ENCODE measurements at regions not wholly inside any gene's neighbourhood (a gene's known extent, or its start where the extent isn't known, plus 50 kb on each side); places are given as distances from the start of the nearest gene placed in this dataset.
"Not testable (repeated sequence)": the region's sequence is repeated elsewhere in the genome, so short reads cannot be mapped to it uniquely, and the experiment has no call there.

- Histone ChIP-seq H3K27me3 (ENCODE audit: control insufficient read depth, insufficient read depth, low read length) (no peaks in the 10 kb centered on the region), H3K27ac (ENCODE audit: low read length) (no peak overlapping the region), H3K4me3 (ENCODE audit: low read length) (no peak overlapping the region), H3K4me1 (ENCODE audit: control insufficient read depth, insufficient read depth, low read length) (no peaks in the 10 kb centered on the region), H3K9me3 (ENCODE audit: control insufficient read depth, insufficient read depth, low read length) (no peaks in the 10 kb centered on the region), H3K36me3 (ENCODE audit: control insufficient read depth, insufficient read depth, low read length) (no peaks in the 10 kb centered on the region)
- no peaks in the 10 kb centered on the region for H3K9me3 Mint-ChIP-seq
- intact Hi-C loops (cut with micrococcal nuclease), result no loop called here
- DNase-seq, result no peak
- H3K27ac Mint-ChIP-seq, result no peak overlapping the region
- WGBS (ENCODE audit: insufficient coverage), result 85% methylated on average over 5 of the region's 5 CpGs
- no peaks in the 10 kb centered on the region for H3K36me3 Mint-ChIP-seq
- TF ChIP-seq CTCF (IDR thresholded peaks at IDR 0.05), result no peak
- peaks cover 20 to 26% of the 10 kb centered on the region in 2 donors for H3K27me3 Mint-ChIP-seq (ENCODE audit: low read depth in 2 of 2)
- H3K4me3 Mint-ChIP-seq, result no peak overlapping the region
- ATAC-seq, result no peak
- H3K4me1 Mint-ChIP-seq, result no peaks in the 10 kb centered on the region
Observed at GRCh38 chr15:57893040-57893439, 172.5 kb downstream of the ALDH1A2 start.

GRCh38 chr15:57895291-57895690, 170.2 kb downstream of the ALDH1A2 start:
- Histone ChIP-seq H3K27ac (ENCODE audit: low read length) (no peak overlapping the region), H3K4me3 (ENCODE audit: low read length) (no peak overlapping the region), H3K9me3 (ENCODE audit: control insufficient read depth, insufficient read depth, low read length) (no peaks in the 10 kb centered on the region), H3K4me1 (ENCODE audit: control insufficient read depth, insufficient read depth, low read length) (no peaks in the 10 kb centered on the region), H3K36me3 (ENCODE audit: control insufficient read depth, insufficient read depth, low read length) (no peaks in the 10 kb centered on the region), H3K27me3 (ENCODE audit: control insufficient read depth, insufficient read depth, low read length) (no peaks in the 10 kb centered on the region)
- no peak overlapping the region for H3K27ac Mint-ChIP-seq
- DNase-seq, result no peak
- H3K4me1 Mint-ChIP-seq, result no peaks in the 10 kb centered on the region
- peaks cover 20 to 24% of the 10 kb centered on the region in 2 donors for H3K27me3 Mint-ChIP-seq (ENCODE audit: low read depth in 2 of 2)
- ATAC-seq, result no peak
- WGBS (ENCODE audit: insufficient coverage), result 83% methylated on average over 1 of the region's 1 CpG
- no peak for TF ChIP-seq CTCF (IDR thresholded peaks at IDR 0.05)
- H3K4me3 Mint-ChIP-seq, result no peak overlapping the region
- H3K9me3 Mint-ChIP-seq, result no peaks in the 10 kb centered on the region
- intact Hi-C loops (cut with micrococcal nuclease), result no loop called here
- H3K36me3 Mint-ChIP-seq, result no peaks in the 10 kb centered on the region

DNA sequence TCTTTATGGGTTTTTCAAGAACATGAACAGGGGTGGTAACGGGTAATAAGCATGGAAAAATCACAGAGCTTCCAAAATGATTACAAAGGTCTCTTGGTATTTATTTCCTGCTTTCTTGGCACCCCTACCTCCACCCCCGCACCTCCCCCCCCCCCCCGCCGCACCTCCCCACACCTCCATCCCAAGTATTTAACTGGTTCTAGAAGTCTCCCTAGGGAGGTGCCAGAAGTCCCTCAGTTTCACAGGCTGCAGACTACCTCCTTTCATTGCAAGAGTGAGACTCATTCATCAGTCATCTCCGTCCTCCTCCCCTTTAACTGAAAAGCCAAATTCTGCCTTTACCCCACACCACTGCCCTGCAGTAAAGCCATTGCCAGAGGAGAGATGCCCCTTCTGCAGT, 169.4 kb downstream of the ALDH1A2 start:
- Mint-ChIP-seq H3K27ac (no peak overlapping the region), H3K27me3 (ENCODE audit: low read depth in 2 of 2) (peaks cover 17 to 27% of the 10 kb centered on the region in 2 donors), H3K36me3 (no peaks in the 10 kb centered on the region), H3K4me1 (no peaks in the 10 kb centered on the region), H3K4me3 (no peak overlapping the region), H3K9me3 (no peaks in the 10 kb centered on the region)
- H3K36me3 ChIP-seq (ENCODE audit: control insufficient read depth, insufficient read depth, low read length), result no peaks in the 10 kb centered on the region
- TF ChIP-seq CTCF (IDR thresholded peaks at IDR 0.05), result no peak
- no peak overlapping the region for H3K4me3 ChIP-seq (ENCODE audit: low read length)
- H3K9me3 ChIP-seq (ENCODE audit: control insufficient read depth, insufficient read depth, low read length), result no peaks in the 10 kb centered on the region
- WGBS (ENCODE audit: insufficient coverage), result 84% methylated on average over 3 of the region's 5 CpGs
- H3K27ac ChIP-seq (ENCODE audit: low read length), result no peak overlapping the region
- no peaks in the 10 kb centered on the region for H3K27me3 ChIP-seq (ENCODE audit: control insufficient read depth, insufficient read depth, low read length)
- ATAC-seq, result no peak
- H3K4me1 ChIP-seq (ENCODE audit: control insufficient read depth, insufficient read depth, low read length), result no peaks in the 10 kb centered on the region
- no peak for DNase-seq
- intact Hi-C loops (cut with micrococcal nuclease), result no loop called here

GRCh38 chr15:57896899-57897298, 168.6 kb downstream of the ALDH1A2 start:
- DNase-seq; intact Hi-C loops (cut with micrococcal nuclease); H3K36me3 Mint-ChIP-seq; H3K4me3 Mint-ChIP-seq; H3K36me3 ChIP-seq (ENCODE audit: control insufficient read depth, insufficient read depth, low read length); ATAC-seq; H3K9me3 Mint-ChIP-seq; H3K27ac Mint-ChIP-seq; H3K4me1 Mint-ChIP-seq; H3K4me3 ChIP-seq (ENCODE audit: low read length); H3K27me3 ChIP-seq (ENCODE audit: control insufficient read depth, insufficient read depth, low read length); H3K27ac ChIP-seq (ENCODE audit: low read length); H3K9me3 ChIP-seq (ENCODE audit: control insufficient read depth, insufficient read depth, low read length); H3K4me1 ChIP-seq (ENCODE audit: control insufficient read depth, insufficient read depth, low read length): not testable (repeated sequence)
- WGBS (ENCODE audit: insufficient coverage), result 85% methylated on average over 6 of the region's 6 CpGs
- H3K27me3 Mint-ChIP-seq (ENCODE audit: low read depth in 2 of 2), result peaks cover 17 to 33% of the 10 kb centered on the region in 2 donors
